Choroid plexus epithelial cell (primary cell): ENCODE measurements at regions not wholly inside any gene's neighbourhood (a gene's known extent, or its start where the extent isn't known, plus 50 kb on each side); places are given as distances from the start of the nearest gene placed in this dataset.

ENCODE experiments used
- DNase-seq: peaks from one replicate; pipeline ENCODE4 v3.0.0-alpha.2; 2010; ENCODE audit warnings: low read depth
- H3K4me3 ChIP-seq: 2 replicates; pipeline ENCODE4 v1.5.1; 2011; ENCODE audit warnings: low read depth, mild to moderate bottlenecking, control low read depth, low read length, moderate library complexity
- TF ChIP-seq, protein P1 (sequence below): conservative IDR thresholded peaks from 2 replicates; pipeline ENCODE4 v1.5.1; 2011; ENCODE audit warnings: low read depth, mild to moderate bottlenecking, control low read depth, inconsistent platforms, low read length, moderate library complexity

DNA sequence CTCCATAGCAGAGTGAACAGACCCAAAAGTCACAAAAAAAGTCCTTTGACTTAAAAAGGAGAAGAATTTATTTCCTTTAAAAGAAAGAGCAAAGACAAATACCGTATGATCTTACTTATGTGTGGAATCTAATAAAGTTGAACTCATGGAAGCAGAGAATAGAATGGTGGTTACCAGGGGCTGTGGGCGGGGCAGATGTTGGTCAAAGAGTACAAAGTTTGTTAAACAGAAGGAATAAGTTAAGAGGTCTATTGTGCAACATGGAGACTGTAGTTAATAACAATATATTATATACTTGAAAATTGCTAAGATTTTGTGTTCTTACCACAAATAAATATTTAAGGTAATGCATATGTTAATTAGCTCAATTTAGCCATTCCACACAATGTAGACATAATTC is 173.3 kb upstream of the S100G start:
- no peak for DNase-seq
- TF ChIP-seq, protein P1, sequence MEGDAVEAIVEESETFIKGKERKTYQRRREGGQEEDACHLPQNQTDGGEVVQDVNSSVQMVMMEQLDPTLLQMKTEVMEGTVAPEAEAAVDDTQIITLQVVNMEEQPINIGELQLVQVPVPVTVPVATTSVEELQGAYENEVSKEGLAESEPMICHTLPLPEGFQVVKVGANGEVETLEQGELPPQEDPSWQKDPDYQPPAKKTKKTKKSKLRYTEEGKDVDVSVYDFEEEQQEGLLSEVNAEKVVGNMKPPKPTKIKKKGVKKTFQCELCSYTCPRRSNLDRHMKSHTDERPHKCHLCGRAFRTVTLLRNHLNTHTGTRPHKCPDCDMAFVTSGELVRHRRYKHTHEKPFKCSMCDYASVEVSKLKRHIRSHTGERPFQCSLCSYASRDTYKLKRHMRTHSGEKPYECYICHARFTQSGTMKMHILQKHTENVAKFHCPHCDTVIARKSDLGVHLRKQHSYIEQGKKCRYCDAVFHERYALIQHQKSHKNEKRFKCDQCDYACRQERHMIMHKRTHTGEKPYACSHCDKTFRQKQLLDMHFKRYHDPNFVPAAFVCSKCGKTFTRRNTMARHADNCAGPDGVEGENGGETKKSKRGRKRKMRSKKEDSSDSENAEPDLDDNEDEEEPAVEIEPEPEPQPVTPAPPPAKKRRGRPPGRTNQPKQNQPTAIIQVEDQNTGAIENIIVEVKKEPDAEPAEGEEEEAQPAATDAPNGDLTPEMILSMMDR: no peak
- H3K4me3 ChIP-seq: no peak overlapping the region

DNA sequence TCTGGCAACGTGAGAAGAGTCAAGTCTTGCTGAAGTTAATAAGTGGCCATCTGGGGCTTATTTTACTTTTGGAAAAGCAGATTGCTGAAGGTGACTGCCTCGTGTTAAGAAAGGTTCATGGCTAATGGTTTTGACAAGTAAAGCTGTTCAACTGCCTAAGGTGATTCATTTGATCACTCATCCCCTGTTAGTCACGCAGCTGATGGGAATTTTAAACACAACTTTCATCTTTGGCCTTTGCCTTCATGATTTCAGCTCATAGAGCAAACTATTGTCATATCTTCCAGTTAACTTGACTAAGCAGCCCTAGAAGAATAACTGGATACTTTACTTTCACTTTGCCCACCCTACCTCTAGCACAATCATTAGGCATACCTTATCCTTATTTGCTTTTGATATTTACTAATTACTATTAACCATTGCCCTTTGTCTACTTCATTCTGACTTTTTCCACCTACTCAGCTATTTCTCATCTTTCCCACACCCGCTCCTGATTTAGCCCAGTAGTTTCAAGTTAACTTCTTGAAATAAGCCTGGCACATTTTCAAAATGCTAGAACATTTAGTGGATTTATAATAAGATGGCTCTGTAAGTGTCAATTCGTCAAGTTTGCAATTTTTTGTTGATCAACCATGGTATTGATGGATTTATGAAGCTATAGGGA is 170.6 kb upstream of the S100G start:
- TF ChIP-seq, protein P1: no peak
- DNase-seq: peak; percentile 28

DNA sequence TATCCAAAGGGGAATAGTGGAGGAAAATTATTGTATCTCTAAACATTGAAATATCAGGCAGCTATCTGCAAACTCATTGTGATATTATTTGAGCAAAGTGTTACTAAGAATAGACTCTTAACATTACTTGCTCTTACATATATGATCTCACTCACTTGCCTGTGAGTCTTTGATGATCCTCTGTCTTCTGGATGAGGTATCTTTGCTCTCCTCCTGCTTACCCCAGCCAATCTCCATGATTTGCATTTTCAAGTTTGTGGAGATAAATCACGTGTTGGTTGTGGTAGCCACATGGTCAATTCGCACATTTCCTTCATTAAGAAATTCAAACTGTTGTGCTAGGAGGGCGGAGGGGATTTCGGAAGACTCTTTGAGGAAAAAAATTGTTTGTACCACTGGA is 169.9 kb upstream of the S100G start:
- no peak overlapping the region for H3K4me3 ChIP-seq
- TF ChIP-seq, protein P1: no peak
- DNase-seq: no peak

More for the DNA sequence above, 170.6 kb upstream of the S100G start:
- H3K4me3 ChIP-seq: no peak overlapping the region

DNA sequence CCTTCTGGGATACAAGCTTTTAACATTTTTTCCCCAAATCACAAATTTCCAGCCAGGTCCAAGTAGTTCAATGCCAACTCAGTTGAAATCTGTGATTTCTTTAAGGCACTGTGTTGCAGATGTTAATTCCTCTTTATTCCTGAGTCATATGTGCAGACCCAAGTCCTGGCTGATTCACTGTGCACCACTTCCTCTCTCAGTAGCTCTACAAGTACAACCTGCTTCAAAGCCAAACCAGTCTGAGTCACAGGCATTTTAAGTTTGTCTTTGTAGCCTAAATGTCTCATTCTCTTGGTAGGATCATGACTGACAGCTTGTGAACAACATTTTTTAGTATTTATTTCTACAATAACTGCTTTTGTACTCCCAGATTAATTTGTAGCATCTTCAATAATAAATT is 165.6 kb upstream of the S100G start:
- TF ChIP-seq, protein P1: no peak
- peak; percentile 86 for DNase-seq
- H3K4me3 ChIP-seq: no peak overlapping the region

DNA sequence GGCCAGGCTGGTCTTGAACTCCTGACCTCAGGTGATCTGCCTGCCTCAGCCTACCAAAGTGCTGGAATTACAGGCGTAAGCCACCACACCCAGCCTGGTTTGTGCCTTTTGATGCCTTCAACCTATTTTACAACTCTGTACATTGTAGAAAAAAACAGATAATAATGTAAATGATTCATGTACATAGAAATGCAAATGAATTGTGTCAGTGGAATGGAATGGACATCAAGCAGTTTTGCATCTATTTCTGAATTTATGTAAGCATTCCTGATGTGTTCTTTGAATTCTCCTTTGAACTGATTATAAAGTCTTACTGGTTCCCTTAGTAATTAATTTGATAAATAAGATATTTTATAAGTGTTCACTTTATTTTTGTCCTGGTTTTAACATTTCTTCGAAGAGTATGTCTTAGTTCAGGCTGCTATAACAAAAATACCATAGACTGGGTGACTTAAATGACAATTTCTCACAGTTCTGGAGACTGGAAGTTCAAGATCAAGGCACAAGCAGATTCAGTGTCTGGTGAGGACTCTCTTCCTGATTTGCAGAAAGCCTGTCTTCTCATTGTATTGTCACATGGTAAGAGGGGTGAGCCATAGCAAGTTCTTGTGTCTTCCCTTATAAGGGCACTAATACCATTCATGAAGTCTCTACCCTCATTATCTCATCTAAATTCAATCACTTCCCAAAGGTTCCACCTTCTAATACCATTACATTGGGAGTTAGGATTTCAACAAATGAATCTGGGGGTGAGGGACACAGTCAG is 162.2 kb upstream of the S100G start:
- no peak overlapping the region for H3K4me3 ChIP-seq
- DNase-seq: peak; percentile 53
- TF ChIP-seq, protein P1: no peak

DNA sequence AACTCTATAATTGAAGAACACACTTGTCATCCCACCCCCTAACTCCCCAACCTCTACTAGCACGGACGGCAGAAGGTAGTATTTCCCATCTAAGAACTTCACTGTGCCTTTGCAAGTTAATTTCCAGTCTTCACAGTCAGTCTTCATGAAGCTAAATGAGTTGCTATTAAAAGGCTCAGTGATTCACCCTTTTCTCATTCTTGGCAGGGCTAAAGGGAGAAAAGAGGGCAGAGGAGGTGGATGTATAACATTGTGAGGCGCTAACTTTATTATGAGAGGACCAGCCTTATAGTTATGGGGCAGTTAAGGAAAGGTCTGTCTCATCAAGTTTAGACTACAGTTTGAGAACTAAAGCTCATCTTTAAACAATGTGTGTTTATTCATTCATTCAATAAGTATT is 161.0 kb upstream of the S100G start:
- no peak overlapping the region for H3K4me3 ChIP-seq
- TF ChIP-seq, protein P1: no peak
- no peak for DNase-seq

DNA sequence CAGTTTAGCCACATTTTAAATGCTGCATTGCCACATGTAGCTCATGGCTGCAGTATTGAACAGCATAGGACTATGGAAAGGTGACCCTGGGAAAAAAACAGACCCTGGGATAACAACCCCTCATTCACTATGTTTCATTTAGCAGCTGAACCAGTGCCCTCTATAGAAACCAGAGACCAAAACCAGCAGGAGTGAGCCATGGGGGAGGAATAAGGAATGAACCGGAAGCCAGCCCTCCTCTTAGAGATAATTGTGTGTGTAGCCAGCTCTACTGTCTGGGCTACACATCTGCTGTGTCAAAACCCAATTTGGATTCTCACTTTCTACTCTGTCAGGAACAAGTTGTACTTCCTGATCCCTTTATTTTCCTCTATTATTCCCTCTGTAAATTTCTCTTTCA is 158.5 kb upstream of the S100G start:
- DNase-seq: peak; percentile 60
- H3K4me3 ChIP-seq: no peak overlapping the region
- TF ChIP-seq, protein P1: no peak
